DMS79 (cell line): ENCODE measurements at regions not wholly inside any gene's neighbourhood (a gene's known extent, or its start where the extent isn't known, plus 50 kb on each side); places are given as distances from the start of the nearest gene placed in this dataset.

ENCODE experiments used
- DNase-seq: peaks from one replicate; lab custom pipeline; 2025; lab: John Stamatoyannopoulos, UW

DNA sequence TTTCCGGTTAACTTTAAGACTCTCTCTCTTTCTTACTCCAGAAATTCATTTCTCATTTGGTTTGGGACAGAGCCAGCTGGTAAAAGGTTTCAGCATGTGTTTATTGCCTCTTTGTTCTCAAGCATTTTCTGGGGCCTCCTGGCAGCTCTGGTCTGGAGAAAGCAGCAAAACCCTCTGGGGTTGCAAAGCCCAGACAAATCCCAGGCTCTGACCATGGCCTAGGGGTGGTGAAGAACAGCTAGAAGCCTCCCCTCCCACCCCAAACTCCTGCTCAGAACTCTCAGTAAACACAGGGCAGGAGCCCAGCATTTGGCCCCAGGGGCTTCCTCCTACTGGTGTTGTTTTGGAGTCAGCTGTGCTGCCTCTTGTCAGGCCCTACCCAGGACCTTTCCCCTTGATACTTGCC lies 124.2 kb upstream of the SERP2 start:
- peak; percentile 32 for DNase-seq

DNA sequence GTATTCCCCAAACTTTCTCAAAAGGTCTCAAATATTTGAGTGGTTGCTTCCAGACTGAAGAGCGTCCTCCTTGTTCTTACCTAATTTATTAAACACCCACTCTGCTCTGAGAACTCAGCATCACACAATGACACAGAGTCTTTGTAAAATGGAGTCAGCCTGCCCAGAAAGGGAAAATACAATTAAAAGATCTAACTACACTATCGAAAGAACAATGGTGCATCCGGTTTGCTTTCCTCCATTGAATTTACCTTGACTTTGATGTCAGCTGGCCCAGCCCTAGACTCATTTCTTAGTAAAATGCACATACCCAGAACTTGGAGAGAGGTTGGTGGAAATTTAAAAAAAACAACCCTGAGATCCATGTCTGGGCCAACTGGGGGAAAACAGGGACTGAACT lies 120.7 kb upstream of the SERP2 start:
- no peak for DNase-seq

DNA sequence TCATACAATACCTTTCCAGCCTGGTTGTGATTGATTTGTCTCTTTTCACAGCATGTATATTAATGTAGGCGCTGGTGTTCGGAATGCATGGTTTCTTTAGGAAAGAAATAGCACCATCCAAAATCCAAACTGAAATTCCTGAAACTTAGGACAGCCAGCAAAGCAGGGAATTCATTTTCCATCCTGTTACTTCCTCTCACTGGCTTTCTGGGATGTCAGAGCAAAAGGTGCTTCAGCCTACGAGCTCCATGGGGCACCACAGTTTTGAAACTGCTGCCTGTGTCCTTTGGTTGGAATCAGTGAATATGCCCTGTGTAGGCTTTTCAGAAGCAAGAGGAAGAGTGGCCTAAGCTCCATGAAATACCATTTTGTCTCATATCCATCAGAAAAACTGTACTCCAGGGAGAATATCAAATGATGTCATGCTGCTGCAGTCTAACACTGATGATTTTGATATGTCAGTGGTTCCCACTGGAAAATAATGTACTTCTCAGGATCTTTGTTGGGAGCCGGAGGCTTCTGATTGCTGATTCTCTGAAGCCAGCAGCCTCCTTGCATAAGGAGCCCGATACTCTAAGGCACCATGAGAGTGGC lies 117.8 kb upstream of the SERP2 start:
- DNase-seq, result no peak

DNA sequence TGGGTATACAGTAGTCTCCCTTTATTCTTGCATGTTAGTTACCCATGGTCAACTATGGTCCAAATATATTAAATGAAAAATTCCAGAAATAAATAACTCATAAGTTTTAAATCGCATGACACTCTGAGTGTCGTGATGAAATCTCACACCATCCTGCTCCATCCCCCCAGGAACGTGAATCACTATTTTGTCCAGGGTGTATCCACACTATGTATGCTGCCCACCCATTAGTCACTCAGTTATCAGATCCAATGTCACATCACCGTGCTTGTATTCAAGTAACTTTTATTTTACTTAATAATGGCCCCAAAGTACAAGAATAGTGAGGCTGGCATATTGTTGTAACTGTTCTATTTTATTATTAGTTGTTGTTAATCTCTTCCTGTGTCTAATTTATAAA lies 115.8 kb upstream of the SERP2 start:
- DNase-seq, result no peak

DNA sequence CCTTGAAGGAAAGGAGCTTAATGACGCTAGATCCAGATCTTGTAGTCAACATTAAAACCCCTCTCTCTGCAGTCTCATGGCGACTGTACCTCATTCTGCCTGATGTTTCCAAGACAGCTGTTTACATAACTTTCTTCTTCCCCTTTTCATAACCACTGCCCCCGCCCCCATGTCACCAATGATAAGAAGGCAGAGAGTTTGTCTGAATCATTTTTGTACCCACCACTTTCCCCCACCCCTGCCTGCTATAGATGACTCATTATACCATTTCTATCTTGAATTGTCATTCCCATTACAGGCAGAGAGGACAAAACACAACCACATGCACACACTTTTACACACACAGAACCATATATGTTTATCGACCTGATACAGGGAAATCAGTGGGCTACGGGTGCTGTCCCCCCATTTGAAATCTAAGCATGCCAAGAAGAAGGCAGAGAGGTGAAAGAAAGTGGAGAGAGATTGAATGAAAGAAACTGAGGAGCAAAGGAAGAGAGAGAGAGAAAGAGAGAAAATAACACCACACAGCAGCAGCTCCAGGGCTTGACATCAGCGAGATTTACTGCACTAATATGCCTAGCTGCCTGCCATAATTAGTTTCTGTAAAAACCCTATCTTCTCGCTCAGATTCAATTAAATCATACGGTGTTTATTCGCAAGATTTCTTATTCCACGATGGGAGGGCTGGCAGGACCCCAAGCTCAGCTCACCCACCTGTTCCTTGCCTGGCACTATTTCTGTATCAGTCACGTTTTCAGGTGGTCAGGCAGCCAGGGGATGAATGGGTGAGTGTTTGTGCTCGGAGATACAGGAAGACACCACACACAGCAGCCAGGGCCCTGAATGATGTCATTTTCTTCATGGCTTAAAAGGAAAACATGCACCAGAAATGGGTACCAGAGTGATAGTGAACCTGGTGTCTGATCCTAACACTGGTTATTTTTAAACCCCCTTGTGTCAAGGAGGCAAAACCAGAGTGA lies 114.3 kb upstream of the SERP2 start:
- no peak for DNase-seq

DNA sequence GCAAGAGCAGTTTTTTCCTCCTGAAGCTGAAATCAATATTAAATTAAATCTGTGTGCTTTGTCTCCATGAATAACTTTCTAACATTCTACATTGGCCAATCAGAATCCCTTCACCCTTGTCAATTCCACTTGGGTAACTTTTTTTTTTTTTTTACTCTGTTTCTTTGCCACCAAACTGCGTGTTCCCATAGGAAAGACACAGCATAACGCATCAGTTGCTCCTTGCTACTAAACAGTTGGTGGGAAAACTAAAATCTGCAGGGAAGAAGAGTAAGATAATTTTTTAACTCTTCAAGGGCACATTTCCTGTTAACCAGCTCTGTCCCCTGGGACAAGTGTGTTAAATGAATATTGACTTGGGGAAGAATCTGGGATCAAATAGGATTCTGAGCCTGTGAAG lies 113.3 kb upstream of the SERP2 start:
- no peak for DNase-seq

DNA sequence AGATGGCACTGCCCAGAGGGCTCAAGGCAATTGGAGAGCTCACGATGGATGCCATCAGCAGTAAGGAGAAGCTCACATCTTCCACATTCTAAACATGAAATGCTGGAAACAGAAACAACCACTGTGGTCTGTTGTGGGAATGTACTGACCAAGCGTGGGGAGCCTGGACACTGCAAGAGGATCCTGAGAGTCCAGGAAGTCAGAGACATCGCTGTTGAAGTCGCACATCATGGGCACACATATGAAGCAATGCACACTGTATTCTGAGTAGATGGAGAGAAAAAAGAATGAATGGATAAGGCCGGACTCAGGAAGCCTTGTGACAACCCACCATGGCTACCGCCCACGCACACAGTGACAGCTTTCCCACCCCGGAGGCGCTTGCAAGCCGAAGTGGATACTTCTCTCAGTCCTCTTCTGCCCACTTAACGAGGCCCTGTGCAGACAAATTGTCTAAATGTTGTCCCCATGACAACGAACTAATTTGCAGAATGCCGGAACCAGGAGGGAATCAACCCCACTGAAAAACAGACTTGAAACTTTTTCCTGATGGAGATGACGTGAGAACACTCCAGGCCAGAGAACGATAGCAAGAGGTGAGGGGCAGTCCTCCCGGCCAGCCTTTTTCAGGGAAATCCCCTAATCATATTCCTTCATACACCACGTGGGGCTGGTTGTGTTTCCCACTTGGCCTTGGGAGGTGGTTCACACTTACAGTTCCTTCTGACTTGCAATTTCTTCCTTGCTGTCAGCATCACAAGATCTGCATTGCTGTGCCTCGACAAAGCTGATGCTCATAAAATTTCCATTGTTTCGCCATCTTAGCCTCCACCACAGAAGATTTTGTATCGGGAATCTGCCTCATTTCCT lies 109.6 kb upstream of the SERP2 start:
- DNase-seq, result no peak

DNA sequence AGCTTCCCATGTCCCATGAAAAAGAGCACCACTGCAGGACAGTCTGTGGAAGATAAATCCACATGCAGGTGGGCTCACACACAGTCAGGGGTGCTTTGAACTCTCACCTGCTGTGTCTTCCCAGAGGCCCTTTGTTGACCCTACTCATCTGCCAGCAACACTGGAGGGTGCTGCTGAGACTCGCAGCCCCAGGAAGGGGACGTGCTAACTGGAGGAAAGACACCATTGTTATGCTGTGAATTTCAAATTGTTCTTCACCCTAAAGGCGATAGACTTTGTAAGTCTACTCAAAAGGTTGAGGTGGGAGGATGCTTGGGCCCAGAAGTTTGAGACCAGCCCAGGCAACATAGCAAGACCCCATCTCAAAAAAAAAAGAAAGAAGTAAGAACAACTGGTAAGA lies 107.3 kb upstream of the SERP2 start:
- DNase-seq, result no peak

DNA sequence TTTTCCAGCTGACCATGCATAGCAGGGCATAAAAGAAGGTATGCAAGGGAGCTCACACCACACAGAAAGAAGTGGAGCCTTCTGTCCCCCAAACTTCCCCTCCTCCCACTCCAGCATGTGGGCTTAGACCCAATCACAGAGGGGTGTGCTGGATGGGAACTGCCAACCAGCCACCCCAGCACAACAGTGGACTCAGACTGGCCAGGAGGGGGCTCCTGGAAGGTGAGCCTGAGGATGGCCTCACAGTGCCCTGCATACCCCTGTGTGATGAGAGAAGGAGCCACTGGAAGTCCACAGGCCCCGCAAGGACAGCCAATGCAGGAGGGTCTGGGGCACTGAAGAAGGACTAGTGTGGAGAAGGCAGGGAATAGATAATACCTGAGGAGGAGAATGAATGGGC lies 106.9 kb upstream of the SERP2 start:
- no peak for DNase-seq

DNA sequence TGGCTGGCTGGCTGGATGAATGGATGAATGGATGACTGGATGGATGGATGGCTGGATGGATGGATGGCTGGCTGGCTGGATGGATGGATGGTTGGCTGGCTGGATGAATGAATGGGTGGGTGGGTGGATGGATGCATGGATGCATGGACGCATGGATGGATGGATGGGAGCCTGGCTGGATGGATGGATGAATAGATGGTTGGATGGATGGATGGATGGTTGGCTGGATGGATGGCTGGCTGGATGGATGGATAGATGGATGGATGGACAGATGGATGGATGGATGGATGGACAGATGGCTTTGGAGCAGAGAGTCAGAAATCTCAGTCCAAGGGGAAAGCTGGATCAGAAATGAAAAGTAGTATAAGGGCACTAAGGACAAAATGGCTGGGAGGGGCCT lies 106.4 kb upstream of the SERP2 start:
- DNase-seq, result no peak

DNA sequence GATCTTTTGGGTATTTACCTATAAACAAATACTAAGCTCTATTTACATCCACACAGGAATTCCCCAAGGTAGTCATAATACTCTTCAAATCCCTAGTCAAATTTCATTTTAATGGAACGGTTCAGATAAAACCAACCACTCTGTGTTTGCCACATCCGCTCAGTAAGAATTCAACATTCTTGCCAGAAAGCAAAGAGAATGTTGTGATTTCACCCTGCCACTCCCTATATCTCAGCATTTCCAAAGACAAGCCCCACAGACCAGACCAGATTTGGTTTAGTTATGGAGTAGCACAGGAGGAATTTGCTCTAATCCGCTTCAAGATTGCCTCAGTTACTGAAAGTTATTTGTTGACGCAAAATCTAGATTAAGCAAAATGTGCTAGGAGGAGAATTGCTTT lies 105.6 kb upstream of the SERP2 start:
- no peak for DNase-seq

DNA sequence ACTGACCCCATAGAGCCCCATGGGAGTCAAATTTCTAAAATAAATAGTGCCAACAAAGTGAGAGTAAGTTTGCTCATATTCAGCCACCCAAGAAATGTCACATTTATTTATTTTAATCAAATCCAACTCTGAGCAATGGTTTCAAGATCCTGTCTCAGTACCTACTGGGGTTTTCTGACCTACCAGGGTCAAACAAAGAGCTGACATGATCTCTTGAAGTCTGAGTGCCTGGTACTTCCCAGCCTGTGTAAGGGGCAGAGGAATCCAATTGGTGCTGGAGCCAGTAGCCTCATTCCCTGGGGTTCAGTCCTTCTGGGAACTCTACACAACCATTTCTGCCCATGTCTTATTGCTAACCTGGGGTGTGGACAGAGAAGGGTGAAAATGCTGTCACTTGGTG lies 104.6 kb upstream of the SERP2 start:
- no peak for DNase-seq

DNA sequence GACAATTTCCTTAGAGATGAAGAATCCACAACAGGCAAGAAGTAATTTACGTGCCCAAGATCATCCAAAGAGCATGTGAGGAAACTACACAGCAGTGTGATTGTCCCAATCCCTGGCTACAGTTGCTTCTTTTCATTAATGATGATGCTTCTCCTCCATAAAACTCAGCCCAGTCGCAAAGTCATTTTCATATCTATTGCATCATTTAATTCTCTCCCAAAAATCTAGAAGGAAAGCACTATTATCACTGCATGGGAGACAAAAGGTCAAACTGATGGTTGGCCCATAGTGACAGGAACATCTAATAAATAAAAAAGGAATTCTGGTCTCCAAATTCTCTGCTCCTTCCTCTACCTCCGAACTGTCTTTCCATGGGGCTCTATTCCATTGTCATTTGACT lies 103.5 kb upstream of the SERP2 start:
- DNase-seq, result no peak

DNA sequence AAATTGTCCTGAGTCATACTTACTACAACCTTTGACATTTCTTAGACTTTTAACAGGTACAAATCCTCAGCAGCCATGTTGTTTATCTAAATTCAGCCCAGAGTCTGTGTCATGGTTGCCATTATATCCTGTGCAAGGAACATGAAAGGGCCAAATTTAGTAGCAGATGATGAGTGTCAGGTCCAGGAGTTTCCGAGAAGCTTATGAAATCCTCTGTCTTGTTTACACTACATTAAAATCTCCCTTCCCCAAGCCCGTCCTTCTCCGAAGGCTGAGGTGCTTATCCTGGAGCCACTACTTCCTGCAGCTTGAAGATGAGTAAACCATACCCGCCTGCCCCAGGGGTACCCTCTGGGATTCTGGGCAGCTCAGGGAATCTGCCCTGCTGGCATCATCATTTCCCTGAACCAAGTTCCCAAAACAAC lies 102.6 kb upstream of the SERP2 start:
- DNase-seq, result no peak

DNA sequence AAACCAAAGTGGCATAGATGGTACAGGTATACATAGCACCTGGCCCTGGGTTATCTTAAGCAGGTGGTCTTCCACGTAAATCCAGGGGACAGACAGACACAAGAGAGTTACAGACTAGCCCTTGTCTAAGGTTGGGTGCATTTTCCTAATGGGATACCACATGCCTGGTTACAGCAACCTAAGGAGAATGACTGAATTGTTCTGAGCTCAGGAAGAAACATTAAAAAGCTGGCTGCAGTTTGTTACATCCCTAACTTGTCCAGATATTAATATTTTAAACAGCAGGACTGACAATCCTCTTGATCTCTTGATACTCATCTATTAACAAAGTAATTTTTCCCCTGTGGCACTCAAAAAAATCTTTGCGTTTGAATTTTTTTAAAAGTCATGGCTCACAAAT lies 102.2 kb upstream of the SERP2 start:
- DNase-seq, result no peak

DNA sequence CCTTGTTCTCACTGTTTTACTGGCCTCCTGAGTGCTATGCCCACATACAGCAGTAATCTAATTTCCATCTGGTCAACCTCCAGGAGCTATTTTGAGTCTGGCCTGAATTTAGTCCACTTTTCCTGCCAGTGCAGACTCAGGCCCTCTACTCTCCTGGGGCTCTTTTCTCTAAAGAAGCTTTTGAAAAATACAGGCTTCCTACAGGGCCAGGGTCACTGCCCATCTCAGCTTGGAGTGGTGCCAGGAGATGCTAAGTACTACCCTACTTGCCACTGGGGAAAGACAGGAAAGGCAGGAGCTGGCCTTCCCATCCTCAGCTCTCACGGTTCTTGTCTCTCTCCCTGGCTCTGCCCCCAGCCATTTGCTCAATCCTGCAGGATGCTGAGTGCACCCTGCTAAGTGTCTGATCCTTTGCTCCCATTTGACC lies 101.7 kb upstream of the SERP2 start:
- no peak for DNase-seq

DNA sequence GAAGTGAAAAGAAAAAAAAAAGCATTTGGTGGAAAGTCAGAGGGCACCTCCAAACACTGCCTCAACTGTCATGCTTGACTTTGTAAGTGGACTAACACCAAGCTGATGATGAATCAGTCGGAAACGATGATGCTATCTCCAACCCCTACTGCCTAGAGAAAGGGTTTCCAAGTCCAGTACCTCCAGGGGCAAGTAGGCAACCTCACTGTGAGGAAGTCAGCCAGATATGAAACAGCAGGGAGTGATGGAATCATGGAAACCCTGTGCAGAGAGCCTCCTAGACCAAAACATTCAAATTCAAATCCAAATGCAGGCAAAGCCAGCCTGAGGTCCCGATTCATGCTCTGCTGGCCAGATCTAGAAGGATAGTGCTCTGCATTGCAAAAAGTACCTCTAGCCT lies 100.9 kb upstream of the SERP2 start:
- DNase-seq, result no peak

DNA sequence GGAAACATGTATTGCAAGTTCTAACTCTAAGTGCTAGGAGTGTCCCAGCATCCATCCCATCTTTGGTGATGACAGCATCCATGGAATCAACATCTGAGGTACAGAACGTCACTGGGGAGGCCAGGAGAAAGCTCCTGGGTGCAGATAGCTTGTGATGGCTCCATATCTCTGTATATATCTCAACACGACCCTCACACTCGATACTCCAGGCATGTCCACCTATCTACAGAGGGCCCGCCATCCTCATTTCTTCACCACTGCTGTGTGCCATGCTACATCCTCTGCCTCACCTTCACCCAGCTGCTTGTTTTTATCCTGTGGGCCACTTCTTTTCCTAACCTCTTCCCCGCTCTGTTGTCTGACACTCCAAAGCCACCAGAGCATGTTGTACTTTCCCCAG lies 100.4 kb upstream of the SERP2 start:
- no peak for DNase-seq

DNA sequence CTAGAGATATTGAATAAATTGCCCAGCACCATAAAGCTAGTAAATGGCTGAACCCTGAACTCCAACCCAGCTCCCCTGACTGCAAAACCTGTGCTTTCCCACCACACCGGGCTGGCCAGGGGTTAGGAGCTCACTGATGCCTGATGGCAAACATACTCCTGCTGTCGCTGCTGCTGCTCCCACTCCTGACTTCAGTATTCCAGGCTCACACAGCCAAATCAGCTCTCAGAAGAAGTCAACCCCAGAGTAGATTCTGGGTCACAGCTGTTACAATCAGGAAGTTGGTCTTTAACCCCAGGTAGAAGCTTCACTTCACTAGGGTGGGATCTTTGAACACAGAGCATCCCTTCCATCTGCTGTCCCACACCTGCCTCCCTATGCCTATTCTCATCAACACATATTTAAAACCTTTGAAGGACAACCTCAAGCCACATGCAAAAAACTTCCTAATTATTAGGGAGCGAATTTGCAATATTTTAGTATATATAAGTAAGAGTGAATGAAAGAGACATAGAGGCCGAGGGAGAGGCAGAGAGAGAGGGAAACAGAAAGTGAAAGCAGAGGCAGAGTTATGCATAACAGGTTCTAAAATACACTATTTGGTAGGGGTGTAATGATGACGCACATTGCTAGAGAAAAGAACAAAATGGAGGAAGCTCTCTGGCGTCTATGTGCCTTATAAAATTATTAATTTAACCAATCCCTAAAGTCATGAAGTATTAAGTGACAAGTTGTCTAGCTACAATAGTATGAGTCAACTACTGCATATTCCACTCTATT lies 99.4 kb upstream of the SERP2 start:
- no peak for DNase-seq

DNA sequence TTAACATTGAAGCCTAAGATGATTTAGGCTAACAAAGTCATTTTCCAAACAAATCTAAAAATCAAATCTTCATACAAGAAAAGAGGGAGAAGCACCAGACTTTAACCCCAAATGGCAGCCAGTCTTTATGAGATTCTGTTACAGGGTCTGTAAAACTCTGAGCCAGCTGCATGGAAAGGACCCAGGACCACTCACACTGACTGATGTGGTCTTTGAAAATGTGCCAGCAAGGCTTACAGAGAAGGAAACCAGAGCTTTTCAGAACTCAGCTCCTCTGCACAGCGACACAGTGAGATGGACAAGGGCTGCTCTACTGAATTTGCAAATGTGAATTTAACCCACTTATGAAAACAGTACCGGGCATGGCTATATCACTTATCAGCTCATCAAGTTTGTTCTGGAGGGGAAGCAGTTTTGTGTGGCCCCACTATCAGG lies 98.8 kb upstream of the SERP2 start:
- no peak for DNase-seq

DNA sequence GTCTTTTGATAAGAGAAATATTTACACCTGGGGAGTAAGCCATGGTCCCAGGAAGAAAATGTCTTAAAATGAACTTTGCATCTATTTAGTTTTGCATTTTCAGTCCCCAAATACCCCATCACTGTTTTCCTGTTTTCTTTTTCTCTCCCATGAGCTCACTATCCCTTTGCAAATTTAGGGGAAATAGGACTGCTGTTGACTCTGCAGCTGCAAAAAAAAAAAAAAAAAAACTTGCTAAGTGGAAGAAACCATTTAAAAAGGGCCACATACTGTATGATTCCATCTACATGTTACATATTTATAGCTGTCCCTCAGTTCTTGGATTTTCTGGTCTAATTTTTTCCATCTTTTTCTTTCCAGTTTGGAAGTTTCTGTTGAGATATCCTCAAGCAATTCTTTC lies 98.2 kb upstream of the SERP2 start:
- DNase-seq, result no peak

DNA sequence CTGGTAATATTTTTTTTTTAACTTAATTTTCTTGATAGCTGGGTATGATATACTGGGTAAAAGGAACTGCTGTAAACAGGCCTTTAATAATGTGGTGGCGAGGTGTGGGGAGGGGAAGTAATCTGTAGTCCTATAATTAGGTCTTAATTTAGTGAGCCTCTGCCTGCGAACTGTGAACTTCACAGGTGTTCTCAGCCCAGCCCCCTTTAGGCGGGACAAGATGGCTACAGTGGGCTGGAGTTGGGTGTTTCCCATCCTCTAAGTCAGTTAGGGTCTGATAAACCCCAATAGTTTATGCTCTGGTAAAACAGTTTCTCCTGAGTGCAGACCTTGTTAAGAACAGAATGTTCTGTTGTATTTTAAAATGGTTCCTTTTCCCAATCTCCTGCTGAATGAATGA lies 97.6 kb upstream of the SERP2 start:
- no peak for DNase-seq
